ENCODE measurements at regions not wholly inside any gene's neighbourhood (a gene's known extent, or its start where the extent isn't known, plus 50 kb on each side); places are given as distances from the start of the nearest gene placed in this dataset.

GRCh38 chr4:35124106-35124505, 1120.2 kb downstream of the ARAP2 start:
- Mint-ChIP-seq H3K9me3 (peaks cover 0 to 5% of the 10 kb centered on the region in 2 experiments; a peak in 3 of 5 replicates), H3K27ac (no peak overlapping the region), H3K4me1 (no peaks in the 10 kb centered on the region), H3K4me3 (no peak overlapping the region), H3K27me3 (ENCODE audit: low read depth) (no peaks in the 10 kb centered on the region), H3K36me3 (ENCODE audit: insufficient read depth in 1 of 3, low read depth in 3 of 3) (peaks cover 0 to 1% (median 0%) of the 10 kb centered on the region in 3 experiments; a peak in 2 of 7 replicates)
- no peaks in the 10 kb centered on the region for H3K4me1 ChIP-seq (ENCODE audit: insufficient read depth, low read length)
- H3K23me2 ChIP-seq (ENCODE audit: insufficient read length, low read depth, low read length, poor library complexity, severe bottlenecking): no peaks in the 10 kb centered on the region
- DNase-seq: no peak
- no peak overlapping the region for H3T11ph ChIP-seq (ENCODE audit: low read length)
- H4K91ac ChIP-seq (ENCODE audit: insufficient read length, low read depth, low read length): no peak overlapping the region
- H4K20me1 ChIP-seq (ENCODE audit: control insufficient read depth, insufficient read depth, insufficient read length): no peaks in the 10 kb centered on the region
- H2AFZ ChIP-seq (ENCODE audit: low read length): no peak overlapping the region
- H3K79me2 ChIP-seq (ENCODE audit: insufficient read depth, low read length): no peaks in the 10 kb centered on the region
- H3K18ac ChIP-seq (ENCODE audit: insufficient read length, low read depth, low read length): no peak overlapping the region
- no peak overlapping the region for H2AK5ac ChIP-seq (ENCODE audit: insufficient read length, low read length)
- no peak overlapping the region for H4K8ac ChIP-seq (replicated peaks; ENCODE audit: insufficient read length, low read depth, low read length)
- no peak overlapping the region for H3K27ac ChIP-seq (ENCODE audit: insufficient read length, low read depth, low read length)
- no peaks in the 10 kb centered on the region for H3K9me3 ChIP-seq (ENCODE audit: control insufficient read depth, low read depth, low read length)
- H3K4ac ChIP-seq (ENCODE audit: low read depth, low read length): no peak overlapping the region
- H2BK12ac ChIP-seq (ENCODE audit: insufficient read length, low read depth, low read length): no peak overlapping the region
- H2BK15ac ChIP-seq (ENCODE audit: low read depth, low read length): no peak overlapping the region
- H2BK120ac ChIP-seq (ENCODE audit: low read depth, low read length, poor library complexity, severe bottlenecking): no peak overlapping the region
- no peak overlapping the region for H3K23ac ChIP-seq (ENCODE audit: insufficient read length, low read depth, low read length)
- H4K5ac ChIP-seq (ENCODE audit: insufficient read length, low read depth, low read length): no peak overlapping the region
- no peak overlapping the region for H3K9ac ChIP-seq (ENCODE audit: extremely low read depth, insufficient read length, low read length)
- no peak overlapping the region for H2BK5ac ChIP-seq (ENCODE audit: insufficient read length, low read length)
- TF ChIP-seq CTCF (conservative IDR thresholded peaks at IDR 0.05): no peak
- no peaks in the 10 kb centered on the region for H3K79me1 ChIP-seq (ENCODE audit: insufficient read depth, low read depth, low read length, poor library complexity, severe bottlenecking)
- no peak overlapping the region for H3K14ac ChIP-seq (ENCODE audit: insufficient read depth, low read length)
- no peak overlapping the region for H3K4me2 ChIP-seq (ENCODE audit: insufficient read depth, insufficient read length, low read length)
- H3K56ac ChIP-seq (ENCODE audit: insufficient read length, low read depth, low read length): no peak overlapping the region
- H2BK20ac ChIP-seq (ENCODE audit: low read depth, low read length, poor library complexity, severe bottlenecking): no peak overlapping the region
- no peaks in the 10 kb centered on the region for H3K27me3 ChIP-seq (ENCODE audit: insufficient read depth, low read length)

All from H9 (cell line).